ENCODE measurements at regions not wholly inside any gene's neighbourhood (a gene's known extent, or its start where the extent isn't known, plus 50 kb on each side); places are given as distances from the start of the nearest gene placed in this dataset.

DNA sequence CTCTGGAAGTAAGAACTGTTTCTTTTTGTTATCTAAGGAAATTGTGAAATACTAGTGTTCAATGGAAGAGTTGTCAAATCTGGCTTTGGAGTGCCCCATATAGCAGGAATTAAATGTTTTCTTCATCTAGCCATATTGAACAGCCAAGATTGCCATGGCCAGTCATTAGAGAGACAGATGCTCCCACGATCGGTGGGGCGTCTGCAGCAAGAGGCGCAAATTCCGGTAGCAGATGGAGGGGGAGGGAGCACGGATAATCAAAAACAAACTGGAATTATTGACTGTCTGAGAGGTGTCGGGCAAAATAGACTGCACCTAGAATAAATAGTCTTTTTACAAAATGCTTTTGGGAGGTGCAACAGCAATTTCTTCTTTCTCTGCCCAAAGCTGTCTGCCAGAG, 139.1 kb upstream of the FSTL4 start:
- Histone ChIP-seq H3K9me3 (ENCODE audit: low read depth, low read length) (no peaks in the 10 kb centered on the region), H3K36me3 (ENCODE audit: insufficient read depth, low read length) (no peaks in the 10 kb centered on the region), H3K4me1 (ENCODE audit: insufficient read depth, low read length) (no peaks in the 10 kb centered on the region), H3K27me3 (ENCODE audit: insufficient read depth, low read length) (peaks cover 6% of the 10 kb centered on the region), H3K27ac (ENCODE audit: low read depth, low read length) (no peak overlapping the region), H3K79me2 (ENCODE audit: insufficient read depth, low read length) (no peaks in the 10 kb centered on the region), H3K4me2 (ENCODE audit: insufficient read depth, low read length) (no peak overlapping the region), H2AFZ (ENCODE audit: low read length) (no peak overlapping the region), H4K20me1 (ENCODE audit: insufficient read depth, low read length) (no peaks in the 10 kb centered on the region), H3K4me3 (ENCODE audit: insufficient read depth, low read length) (no peak overlapping the region)
- DNase-seq (ENCODE audit: insufficient read length, low spot score, missing footprints) = no peak
- TF ChIP-seq, protein P1, sequence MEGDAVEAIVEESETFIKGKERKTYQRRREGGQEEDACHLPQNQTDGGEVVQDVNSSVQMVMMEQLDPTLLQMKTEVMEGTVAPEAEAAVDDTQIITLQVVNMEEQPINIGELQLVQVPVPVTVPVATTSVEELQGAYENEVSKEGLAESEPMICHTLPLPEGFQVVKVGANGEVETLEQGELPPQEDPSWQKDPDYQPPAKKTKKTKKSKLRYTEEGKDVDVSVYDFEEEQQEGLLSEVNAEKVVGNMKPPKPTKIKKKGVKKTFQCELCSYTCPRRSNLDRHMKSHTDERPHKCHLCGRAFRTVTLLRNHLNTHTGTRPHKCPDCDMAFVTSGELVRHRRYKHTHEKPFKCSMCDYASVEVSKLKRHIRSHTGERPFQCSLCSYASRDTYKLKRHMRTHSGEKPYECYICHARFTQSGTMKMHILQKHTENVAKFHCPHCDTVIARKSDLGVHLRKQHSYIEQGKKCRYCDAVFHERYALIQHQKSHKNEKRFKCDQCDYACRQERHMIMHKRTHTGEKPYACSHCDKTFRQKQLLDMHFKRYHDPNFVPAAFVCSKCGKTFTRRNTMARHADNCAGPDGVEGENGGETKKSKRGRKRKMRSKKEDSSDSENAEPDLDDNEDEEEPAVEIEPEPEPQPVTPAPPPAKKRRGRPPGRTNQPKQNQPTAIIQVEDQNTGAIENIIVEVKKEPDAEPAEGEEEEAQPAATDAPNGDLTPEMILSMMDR (IDR thresholded peaks at IDR 0.05; ENCODE audit: extremely low read depth, low read depth, low read length) = no peak

- H3K36me3 ChIP-seq (ENCODE audit: insufficient read depth, low read length) = no peaks in the 10 kb centered on the region
- H3K4me1 ChIP-seq (ENCODE audit: insufficient read depth, low read length) = no peaks in the 10 kb centered on the region
- no peak overlapping the region for H3K4me3 ChIP-seq (ENCODE audit: insufficient read depth, low read length)
Measured at GRCh38 chr5:133750856-133751255, 138.5 kb upstream of the FSTL4 start.

GRCh38 chr5:133750356-133750755, 138.0 kb upstream of the FSTL4 start:
- no peak overlapping the region for H3K4me2 ChIP-seq (ENCODE audit: insufficient read depth, low read length)
- no peak overlapping the region for H3K4me3 ChIP-seq (ENCODE audit: insufficient read depth, low read length)
- H4K20me1 ChIP-seq (ENCODE audit: insufficient read depth, low read length) = no peaks in the 10 kb centered on the region
- H3K27me3 ChIP-seq (ENCODE audit: insufficient read depth, low read length) = no peaks in the 10 kb centered on the region
- H2AFZ ChIP-seq (ENCODE audit: low read length) = no peak overlapping the region
- no peaks in the 10 kb centered on the region for H3K36me3 ChIP-seq (ENCODE audit: insufficient read depth, low read length)
- no peaks in the 10 kb centered on the region for H3K4me1 ChIP-seq (ENCODE audit: insufficient read depth, low read length)
- DNase-seq (ENCODE audit: insufficient read length, low spot score, missing footprints) = no peak
- TF ChIP-seq, protein P1 (IDR thresholded peaks at IDR 0.05; ENCODE audit: extremely low read depth, low read depth, low read length) = no peak
- no peaks in the 10 kb centered on the region for H3K9me3 ChIP-seq (ENCODE audit: low read depth, low read length)
- H3K79me2 ChIP-seq (ENCODE audit: insufficient read depth, low read length) = no peaks in the 10 kb centered on the region
- H3K27ac ChIP-seq (ENCODE audit: low read depth, low read length) = no peak overlapping the region

More at GRCh38 chr5:133750856-133751255, 138.5 kb upstream of the FSTL4 start:
- TF ChIP-seq, protein P1 (IDR thresholded peaks at IDR 0.05; ENCODE audit: extremely low read depth, low read depth, low read length) = no peak
- H2AFZ ChIP-seq (ENCODE audit: low read length) = no peak overlapping the region
- no peaks in the 10 kb centered on the region for H3K79me2 ChIP-seq (ENCODE audit: insufficient read depth, low read length)
- no peak overlapping the region for H3K27ac ChIP-seq (ENCODE audit: low read depth, low read length)
- H3K4me2 ChIP-seq (ENCODE audit: insufficient read depth, low read length) = no peak overlapping the region
- no peaks in the 10 kb centered on the region for H4K20me1 ChIP-seq (ENCODE audit: insufficient read depth, low read length)
- H3K9me3 ChIP-seq (ENCODE audit: low read depth, low read length) = no peaks in the 10 kb centered on the region
- peaks cover 4% of the 10 kb centered on the region for H3K27me3 ChIP-seq (ENCODE audit: insufficient read depth, low read length)
- DNase-seq (ENCODE audit: insufficient read length, low spot score, missing footprints) = no peak

DNA sequence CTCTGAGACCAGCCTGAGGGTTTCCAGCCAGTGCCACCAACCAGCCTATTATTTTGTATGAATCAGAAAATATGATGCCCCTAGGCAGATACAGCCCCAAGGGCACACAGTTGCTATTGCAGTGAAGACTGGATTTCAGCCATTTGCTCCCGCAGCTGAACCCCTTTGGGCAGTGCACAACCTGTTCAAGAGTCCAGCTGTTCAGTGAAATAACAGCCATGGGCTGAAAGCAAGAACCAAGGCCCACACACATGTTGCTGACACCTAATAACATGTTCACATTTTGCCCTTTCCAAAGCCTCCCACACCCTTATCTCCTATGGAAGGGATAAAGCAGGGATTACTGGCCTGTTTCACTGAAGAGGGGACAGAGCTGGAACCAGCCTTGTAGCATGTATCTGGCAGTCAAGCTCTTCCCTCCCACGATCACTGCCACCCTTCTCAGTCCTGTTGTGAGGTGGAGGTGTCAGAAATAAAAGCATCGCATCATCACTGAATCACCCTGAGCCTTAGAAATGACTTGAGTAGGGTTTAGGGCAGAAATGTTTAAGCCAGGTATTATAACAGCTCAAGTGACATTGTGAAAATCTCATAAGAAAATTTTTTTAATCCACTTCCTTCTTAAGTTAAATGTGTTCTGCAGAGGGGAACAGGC, 137.1 kb upstream of the FSTL4 start:
- Histone ChIP-seq H3K4me2 (ENCODE audit: insufficient read depth, low read length) (no peak overlapping the region), H2AFZ (ENCODE audit: low read length) (no peak overlapping the region), H3K4me3 (ENCODE audit: insufficient read depth, low read length) (no peak overlapping the region), H3K27me3 (ENCODE audit: insufficient read depth, low read length) (no peaks in the 10 kb centered on the region), H3K9me3 (ENCODE audit: low read depth, low read length) (no peaks in the 10 kb centered on the region), H3K36me3 (ENCODE audit: insufficient read depth, low read length) (no peaks in the 10 kb centered on the region), H4K20me1 (ENCODE audit: insufficient read depth, low read length) (no peaks in the 10 kb centered on the region), H3K4me1 (ENCODE audit: insufficient read depth, low read length) (no peaks in the 10 kb centered on the region), H3K79me2 (ENCODE audit: insufficient read depth, low read length) (no peaks in the 10 kb centered on the region), H3K27ac (ENCODE audit: low read depth, low read length) (no peak overlapping the region)
- no peak for DNase-seq (ENCODE audit: insufficient read length, low spot score, missing footprints)
- TF ChIP-seq, protein P1 (IDR thresholded peaks at IDR 0.05; ENCODE audit: extremely low read depth, low read depth, low read length) = no peak
